ENCODE measurements at regions not wholly inside any gene's neighbourhood (a gene's known extent, or its start where the extent isn't known, plus 50 kb on each side); places are given as distances from the start of the nearest gene placed in this dataset.

GRCh38 chr6:27743787-27744186 lies 168.4 kb downstream of the OR2B2 start:
- TF ChIP-seq EZH2 (IDR thresholded peaks at IDR 0.05; ENCODE audit: borderline replicate concordance, low read depth, low read length, severe bottlenecking), result no peak
- no peak for TF ChIP-seq GATA2 (IDR thresholded peaks at IDR 0.05; ENCODE audit: insufficient read depth, insufficient read length, low read depth, low read length)
- no peak for TF ChIP-seq POLR2AphosphoS5 (IDR thresholded peaks at IDR 0.05; ENCODE audit: insufficient read depth, low read depth, low read length)
- no peak for TF ChIP-seq CTCF (IDR thresholded peaks at IDR 0.05; ENCODE audit: extremely low read depth in 1 of 2, insufficient read depth in 1 of 2, low read depth in 1 of 2, low read length in 2 of 2)
- no peak for TF ChIP-seq JUN (IDR thresholded peaks at IDR 0.05; ENCODE audit: borderline replicate concordance, insufficient read depth, insufficient read length, low read depth)
- TF ChIP-seq POLR2A (IDR thresholded peaks at IDR 0.05; ENCODE audit: low read depth, low read length), result no peak
- no peak for TF ChIP-seq MAX (IDR thresholded peaks at IDR 0.05; ENCODE audit: insufficient read depth, insufficient read length)
- no peak for TF ChIP-seq MYC (IDR thresholded peaks at IDR 0.05; ENCODE audit: low read depth, low read length)
- no peak for TF ChIP-seq FOS (IDR thresholded peaks at IDR 0.05; ENCODE audit: borderline replicate concordance, insufficient read depth, low read length)
- H3K4me3 ChIP-seq (replicated peaks in 1 of 3; ENCODE audit: insufficient read depth in 1 of 3, low read depth in 1 of 3, low read length in 3 of 3), result no peak overlapping the region
- no peaks in the 10 kb centered on the region for H3K4me1 ChIP-seq (ENCODE audit: control insufficient read depth, extremely low read depth, insufficient read depth, low read length)
- no peak for FAIRE-seq
- no peaks in the 10 kb centered on the region for H3K9me3 ChIP-seq (replicated peaks; ENCODE audit: control insufficient read depth, insufficient read depth, low read length)
- H3K9ac ChIP-seq (replicated peaks; ENCODE audit: extremely low read depth, insufficient read depth, low read length), result no peak overlapping the region
- dilution Hi-C loops (cut with MboI; ENCODE audit: extremely low pct_ligation_motif_present, low sequenced_read_pairs) (no loop called here), intact Hi-C loops (cut with micrococcal nuclease) (no loop called here)
- H3K79me2 ChIP-seq (ENCODE audit: control insufficient read depth, insufficient read depth, low read length), result no peaks in the 10 kb centered on the region
- no peak overlapping the region for H3K27ac ChIP-seq (ENCODE audit: insufficient read depth, low read depth, low read length)
- no peaks in the 10 kb centered on the region for H4K20me1 ChIP-seq (replicated peaks; ENCODE audit: control insufficient read depth, extremely low read depth, insufficient read depth, low read length)
- peaks cover 13 to 25% of the 10 kb centered on the region in 2 experiments for H3K27me3 ChIP-seq (ENCODE audit: control insufficient read depth in 2 of 2, insufficient read depth in 2 of 2, low read length in 2 of 2)
- CTCF ChIA-PET, result interaction anchor here (0.7 to 7.0 kb wide), 3 partner anchors 8 to 545 kb away, joined by 3 to 61 read pairs (median 3); no protein-coding TSS in a partner anchor
- H3K36me3 ChIP-seq (ENCODE audit: control insufficient read depth in 2 of 2, extremely low read depth in 1 of 2, insufficient read depth in 2 of 2, low read length in 2 of 2), result no peaks in the 10 kb centered on the region
- DNase-seq (ENCODE audit: low read depth, low spot score), result no peak
- no peak overlapping the region for H2AFZ ChIP-seq (ENCODE audit: low read depth, low read length)
- no peak overlapping the region for H3K4me2 ChIP-seq (ENCODE audit: insufficient read depth, low read length)
- no peaks in the 10 kb centered on the region for H3K9me1 ChIP-seq (replicated peaks; ENCODE audit: control insufficient read depth, extremely low read depth, insufficient read depth, low read length)
- POLR2A ChIA-PET, result no interaction called here
- BruUV-seq (replicated peaks), result no TSS peak

Data from endothelial cell of umbilical vein (primary cell).